Mucosa of rectum (tissue), 2 donors: ENCODE measurements at regions not wholly inside any gene's neighbourhood (a gene's known extent, or its start where the extent isn't known, plus 50 kb on each side); places are given as distances from the start of the nearest gene placed in this dataset.
A peak's percentile ranks its signal among the peaks of the same experiment; 100 is the strongest.

Experiments
- H3K27ac ChIP-seq, 2 donors: one replicate each; pipeline ENCODE4 v1.7.0; 2013; ENCODE audit warnings: inconsistent platforms in 2 of 2, low read depth in 2 of 2, low read length in 2 of 2
- H3K27me3 ChIP-seq, 2 donors: one replicate each; pipeline ENCODE4 v1.7.0; 2013; ENCODE audit warnings: low read length in 2 of 2; ENCODE audit not compliant: control insufficient read depth in 2 of 2, insufficient read depth in 2 of 2
- H3K36me3 ChIP-seq, 2 donors: one replicate each; pipeline ENCODE4 v1.7.0; 2013; ENCODE audit warnings: low read length in 2 of 2; ENCODE audit not compliant: control insufficient read depth in 2 of 2, insufficient read depth in 2 of 2
- H3K4me1 ChIP-seq, 2 donors: one replicate each; pipeline ENCODE4 v1.7.0; 2013; ENCODE audit warnings: low read length in 2 of 2, mild to moderate bottlenecking in 1 of 2; ENCODE audit not compliant: control insufficient read depth in 2 of 2, insufficient read depth in 2 of 2
- H3K4me3 ChIP-seq, 2 donors: one replicate each; pipeline ENCODE4 v1.7.0; 2013; ENCODE audit warnings: low read length in 2 of 2
- H3K9ac ChIP-seq, 2 donors: one replicate each; pipeline ENCODE4 v1.7.0; 2013; ENCODE audit warnings: low read length in 2 of 2, low read depth in 1 of 2, mild to moderate bottlenecking in 1 of 2
- H3K9me3 ChIP-seq, 2 donors: one replicate each; pipeline ENCODE4 v1.7.0; 2013; ENCODE audit warnings: low read length in 2 of 2; ENCODE audit not compliant: control insufficient read depth in 2 of 2
- donor health status: healthy.
- donor health status: Normal muscosa, but diverticular disease.

DNA sequence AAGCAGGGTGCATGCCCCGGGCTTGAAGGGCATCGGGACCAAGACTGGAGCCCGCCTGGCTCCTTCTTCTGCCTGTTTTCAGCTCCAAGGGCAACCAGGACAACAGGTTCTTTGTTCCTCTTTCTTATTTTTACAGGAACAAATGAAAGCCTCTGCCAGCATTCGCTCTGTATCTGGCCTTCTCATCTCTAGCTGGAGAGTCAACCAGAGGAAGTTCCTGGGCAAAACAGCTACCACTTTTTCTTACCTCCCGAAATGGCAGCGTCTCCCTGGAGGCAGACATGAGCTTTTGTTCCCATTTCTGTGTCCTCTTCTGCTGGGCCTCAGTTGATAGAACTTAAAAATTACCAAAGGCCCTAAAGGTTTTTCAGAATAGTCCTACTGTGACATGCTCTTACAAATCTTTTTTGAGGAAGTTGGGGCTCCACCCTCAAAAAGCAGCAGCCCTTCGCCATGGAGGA, 74.1 kb upstream of the NAA20 start:
- Histone ChIP-seq H3K9ac (no peak overlapping the region), H3K9me3 (no peaks in the 10 kb centered on the region), H3K27ac (peak overlapping the region in 1 of 2 donors; percentile 19), H3K4me3 (no peak overlapping the region), H3K4me1 (peaks cover 13 to 20% of the 10 kb centered on the region in 2 donors), H3K27me3 (no peaks in the 10 kb centered on the region), H3K36me3 (peaks cover 13 to 20% of the 10 kb centered on the region in 2 donors)

DNA sequence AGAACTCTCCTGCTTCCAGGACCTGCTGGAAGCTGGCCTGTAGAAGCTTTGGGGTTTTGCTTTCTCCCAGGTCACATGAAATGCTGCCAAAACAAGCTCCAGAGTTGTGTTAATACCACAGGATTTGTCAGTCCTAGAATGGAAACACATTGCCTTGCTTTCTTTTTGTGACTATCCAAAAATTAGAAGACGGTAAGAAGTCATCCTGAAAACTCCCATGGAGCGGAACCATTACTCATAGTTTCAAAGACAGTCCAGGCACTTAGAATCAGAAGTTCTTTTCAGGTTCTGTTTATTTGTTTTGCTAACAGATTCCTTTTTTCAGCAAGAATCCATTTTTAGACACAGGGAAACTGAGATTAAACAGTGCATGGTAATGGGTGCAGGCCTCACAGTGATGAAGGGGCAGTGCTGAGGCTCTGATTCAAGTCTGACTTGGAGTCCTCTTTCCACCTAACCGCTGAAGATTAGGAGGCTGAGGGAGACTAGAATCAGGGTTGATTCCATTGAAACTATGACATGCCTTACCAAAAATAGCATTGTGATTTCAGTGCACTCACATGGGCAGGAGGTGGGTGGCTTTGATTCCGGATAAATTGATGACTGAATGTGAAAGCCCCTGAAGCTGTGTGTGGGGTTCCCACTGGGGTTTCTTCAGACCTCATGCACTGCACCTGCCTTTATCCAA, 72.2 kb upstream of the NAA20 start:
- peaks cover 13 to 20% of the 10 kb centered on the region in 2 donors for H3K4me1 ChIP-seq
- peak overlapping the region; percentile 30 to 50 for H3K27ac ChIP-seq
- no peak overlapping the region for H3K9ac ChIP-seq
- no peaks in the 10 kb centered on the region for H3K27me3 ChIP-seq
- peaks cover 14 to 21% of the 10 kb centered on the region in 2 donors for H3K36me3 ChIP-seq
- no peaks in the 10 kb centered on the region for H3K9me3 ChIP-seq
- H3K4me3 ChIP-seq = no peak overlapping the region

DNA sequence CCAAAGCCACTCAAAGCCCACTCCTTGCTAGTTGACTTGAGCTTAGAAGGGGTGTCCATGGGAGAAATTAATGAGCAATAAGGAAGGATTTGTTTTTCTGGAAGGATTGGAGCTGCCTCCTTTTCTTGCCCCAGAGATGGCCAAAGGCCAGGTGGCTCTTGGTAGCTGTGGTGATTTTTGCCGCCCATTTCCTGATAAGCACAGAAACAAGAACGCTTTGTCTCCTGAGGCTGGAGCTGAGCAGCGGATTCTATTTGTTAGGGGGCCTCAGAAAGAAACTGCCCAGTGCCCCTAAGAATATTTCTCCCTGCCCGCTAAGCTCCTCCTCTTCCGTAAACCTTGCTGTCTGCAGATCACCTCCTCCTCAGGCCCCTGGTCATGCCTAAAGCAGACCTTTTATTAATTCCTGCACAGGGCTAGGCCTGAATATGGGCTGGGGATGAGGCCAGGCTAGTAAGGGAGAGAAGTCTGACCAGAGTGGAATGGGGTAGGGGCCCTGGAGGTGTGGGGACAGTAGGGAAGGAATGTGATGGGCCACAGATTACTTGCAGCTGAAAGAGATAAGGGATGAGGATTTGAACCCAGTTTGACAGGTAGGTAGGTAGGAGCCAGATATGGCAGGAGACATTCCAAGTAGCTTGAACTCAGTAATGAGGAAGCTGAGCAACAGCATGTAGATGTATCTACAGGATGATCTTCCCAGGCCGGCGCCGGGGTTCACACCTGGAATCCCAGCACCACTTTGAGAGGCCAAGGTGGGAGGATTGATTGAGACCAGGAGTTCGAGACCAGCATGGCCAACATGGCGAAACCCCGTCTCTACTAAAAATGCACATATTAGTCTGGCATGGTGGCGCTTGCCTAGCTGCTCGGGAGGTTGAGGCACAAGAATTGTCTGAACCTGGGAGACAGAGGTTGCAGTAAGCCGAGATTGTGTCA, 71.2 kb upstream of the NAA20 start:
- peaks cover 13 to 20% of the 10 kb centered on the region in 2 donors for H3K4me1 ChIP-seq
- H3K27ac ChIP-seq = peak overlapping the region; percentile 30 to 50
- peak overlapping the region in 1 of 2 donors; percentile 26 for H3K9ac ChIP-seq
- no peaks in the 10 kb centered on the region for H3K27me3 ChIP-seq
- peaks cover 16 to 18% of the 10 kb centered on the region in 2 donors for H3K36me3 ChIP-seq
- H3K4me3 ChIP-seq = no peak overlapping the region
- H3K9me3 ChIP-seq = no peaks in the 10 kb centered on the region

GRCh38 chr20:19947611-19948264, 69.4 kb upstream of the NAA20 start:
- Histone ChIP-seq H3K4me3 (no peak overlapping the region), H3K27ac (no peak overlapping the region), H3K9me3 (no peaks in the 10 kb centered on the region), H3K4me1 (peaks cover 13 to 20% of the 10 kb centered on the region in 2 donors), H3K9ac (no peak overlapping the region), H3K36me3 (peaks cover 16 to 24% of the 10 kb centered on the region in 2 donors), H3K27me3 (peaks cover 0 to 2% of the 10 kb centered on the region in 2 donors)

- Histone ChIP-seq H3K27me3 (peaks cover 0 to 2% of the 10 kb centered on the region in 2 donors), H3K4me1 (peaks cover 7 to 17% of the 10 kb centered on the region in 2 donors), H3K4me3 (no peak overlapping the region), H3K27ac (no peak overlapping the region), H3K9me3 (no peaks in the 10 kb centered on the region), H3K36me3 (peaks cover 19 to 32% of the 10 kb centered on the region in 2 donors), H3K9ac (no peak overlapping the region)
These were observed 67.8 kb upstream of the NAA20 start for GRCh38 chr20:19949195-19949867.

- H3K4me1 ChIP-seq = peaks cover 7 to 12% of the 10 kb centered on the region in 2 donors
- no peaks in the 10 kb centered on the region for H3K9me3 ChIP-seq
- H3K9ac ChIP-seq = no peak overlapping the region
- peaks cover 24 to 32% of the 10 kb centered on the region in 2 donors for H3K36me3 ChIP-seq
- no peak overlapping the region for H3K4me3 ChIP-seq
- H3K27ac ChIP-seq = no peak overlapping the region
- H3K27me3 ChIP-seq = peaks cover 0 to 2% of the 10 kb centered on the region in 2 donors
These were observed 67.1 kb upstream of the NAA20 start for GRCh38 chr20:19950042-19950441.

- Histone ChIP-seq H3K27ac (no peak overlapping the region), H3K36me3 (peaks cover 40 to 43% of the 10 kb centered on the region in 2 donors), H3K27me3 (peaks cover 0 to 2% of the 10 kb centered on the region in 2 donors), H3K9ac (no peak overlapping the region), H3K4me1 (no peaks in the 10 kb centered on the region), H3K9me3 (no peaks in the 10 kb centered on the region), H3K4me3 (no peak overlapping the region)
These were observed 64.8 kb upstream of the NAA20 start for GRCh38 chr20:19952392-19952791.

- no peaks in the 10 kb centered on the region for H3K9me3 ChIP-seq
- no peaks in the 10 kb centered on the region for H3K4me1 ChIP-seq
- H3K27ac ChIP-seq = no peak overlapping the region
- H3K36me3 ChIP-seq = peaks cover 49% of the 10 kb centered on the region in 2 donors
- peaks cover 0 to 2% of the 10 kb centered on the region in 2 donors for H3K27me3 ChIP-seq
- no peak overlapping the region for H3K4me3 ChIP-seq
- H3K9ac ChIP-seq = no peak overlapping the region
These were observed 63.6 kb upstream of the NAA20 start for GRCh38 chr20:19953606-19954005.

DNA sequence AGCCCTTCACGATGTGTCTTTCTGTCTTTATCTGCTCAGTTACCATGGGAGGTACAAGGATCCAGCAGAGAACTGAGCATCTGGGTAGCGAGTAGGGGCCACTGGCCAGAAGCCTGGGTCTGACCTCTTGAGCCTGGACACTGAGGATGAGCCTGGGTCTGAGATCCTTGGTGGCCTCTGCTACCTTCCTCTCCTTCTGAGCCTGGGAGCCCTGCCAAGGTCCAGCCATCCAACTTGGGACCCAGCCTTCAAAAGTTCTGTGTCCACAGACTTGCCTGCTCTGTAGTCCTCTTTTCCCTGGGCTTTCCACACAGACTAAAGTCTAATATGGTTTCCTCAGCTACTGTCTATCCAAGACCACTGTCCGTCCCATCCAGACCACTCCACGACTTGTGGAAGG, 60.2 kb upstream of the NAA20 start:
- peaks cover 60 to 71% of the 10 kb centered on the region in 2 donors for H3K36me3 ChIP-seq
- H3K4me1 ChIP-seq = no peaks in the 10 kb centered on the region
- H3K4me3 ChIP-seq = no peak overlapping the region
- no peaks in the 10 kb centered on the region for H3K9me3 ChIP-seq
- H3K27me3 ChIP-seq = no peaks in the 10 kb centered on the region
- no peak overlapping the region for H3K27ac ChIP-seq
- H3K9ac ChIP-seq = no peak overlapping the region
